ENCODE measurements at regions not wholly inside any gene's neighbourhood (a gene's known extent, or its start where the extent isn't known, plus 50 kb on each side); places are given as distances from the start of the nearest gene placed in this dataset.

GRCh38 chr18:46419391-46420141 is 237.5 kb downstream of the LOXHD1 start:
- no peak for DNase-seq (ENCODE audit: low spot score)
- Histone ChIP-seq H3K79me1 (ENCODE audit: low read depth, low read length) (no peaks in the 10 kb centered on the region), H3K36me3 (replicated peaks in 1 of 2; ENCODE audit: control insufficient read depth in 2 of 2, insufficient read depth in 2 of 2, low read length in 2 of 2) (peaks cover 2 to 5% of the 10 kb centered on the region in 2 donors), H2AFZ (ENCODE audit: low read length) (no peak overlapping the region), H2AK5ac (ENCODE audit: low read depth, low read length) (no peak overlapping the region), H2BK120ac (ENCODE audit: low read depth, low read length) (no peak overlapping the region), H3K4ac (ENCODE audit: low read length) (no peak overlapping the region), H3K4me1 (ENCODE audit: control insufficient read depth in 2 of 2, insufficient read depth in 1 of 2, low read depth in 1 of 2, low read length in 2 of 2) (peaks cover 15 to 24% of the 10 kb centered on the region in 2 donors), H3K4me3 (ENCODE audit: low read length in 2 of 2) (no peak overlapping the region), H3K9ac (ENCODE audit: low read depth, low read length, poor library complexity) (no peak overlapping the region), H3K4me2 (ENCODE audit: insufficient read depth, low read length, poor library complexity, severe bottlenecking) (no peak overlapping the region), H3K14ac (ENCODE audit: low read length) (no peak overlapping the region), H2BK12ac (ENCODE audit: low read length) (no peak overlapping the region), H2BK5ac (ENCODE audit: low read length) (no peak overlapping the region), H2BK15ac (ENCODE audit: low read length) (no peak overlapping the region), H3K27ac (replicated peaks; ENCODE audit: low read length) (no peak overlapping the region), H4K8ac (ENCODE audit: low read depth, low read length) (no peak overlapping the region), H4K91ac (ENCODE audit: low read depth, low read length, poor library complexity) (no peak overlapping the region), H3K18ac (ENCODE audit: low read length) (peak overlapping the region; percentile 58), H3K27me3 (ENCODE audit: control insufficient read depth in 3 of 3, insufficient read depth in 3 of 3, low read depth in 1 of 3, low read length in 3 of 3) (no peaks in the 10 kb centered on the region), H3K23ac (ENCODE audit: low read depth, low read length, poor library complexity) (no peak overlapping the region), H3K9me3 (replicated peaks in 1 of 2; ENCODE audit: control insufficient read depth in 2 of 2, insufficient read depth in 1 of 2, low read depth in 1 of 2, low read length in 2 of 2) (peaks cover 0 to 2% of the 10 kb centered on the region in 2 donors)
- no CpG with 5 or more reads among the region's 12 CpGs for WGBS, 2 donors (ENCODE audit: extremely low coverage in 2 of 2, insufficient read length in 2 of 2, insufficient replicate concordance in 1 of 2)

- Histone ChIP-seq H3K14ac (ENCODE audit: low read length) (no peak overlapping the region), H3K23ac (ENCODE audit: low read depth, low read length, poor library complexity) (no peak overlapping the region), H4K8ac (ENCODE audit: low read depth, low read length) (no peak overlapping the region), H3K36me3 (replicated peaks in 1 of 2; ENCODE audit: control insufficient read depth in 2 of 2, insufficient read depth in 2 of 2, low read length in 2 of 2) (peaks cover 2 to 5% of the 10 kb centered on the region in 2 donors), H3K4me1 (ENCODE audit: control insufficient read depth in 2 of 2, insufficient read depth in 1 of 2, low read depth in 1 of 2, low read length in 2 of 2) (peaks cover 10 to 29% of the 10 kb centered on the region in 2 donors), H3K27me3 (ENCODE audit: control insufficient read depth in 3 of 3, insufficient read depth in 3 of 3, low read depth in 1 of 3, low read length in 3 of 3) (no peaks in the 10 kb centered on the region), H3K79me1 (ENCODE audit: low read depth, low read length) (peaks cover 1% of the 10 kb centered on the region), H2BK5ac (ENCODE audit: low read length) (no peak overlapping the region), H2AK5ac (ENCODE audit: low read depth, low read length) (no peak overlapping the region), H2BK120ac (ENCODE audit: low read depth, low read length) (no peak overlapping the region), H3K4me3 (ENCODE audit: low read length in 2 of 2) (no peak overlapping the region), H4K91ac (ENCODE audit: low read depth, low read length, poor library complexity) (no peak overlapping the region), H2AFZ (ENCODE audit: low read length) (no peak overlapping the region), H3K9ac (ENCODE audit: low read depth, low read length, poor library complexity) (no peak overlapping the region), H2BK12ac (ENCODE audit: low read length) (no peak overlapping the region), H3K4ac (ENCODE audit: low read length) (no peak overlapping the region), H3K9me3 (replicated peaks in 1 of 2; ENCODE audit: control insufficient read depth in 2 of 2, insufficient read depth in 1 of 2, low read depth in 1 of 2, low read length in 2 of 2) (peaks cover 2 to 4% of the 10 kb centered on the region in 2 donors), H3K4me2 (ENCODE audit: insufficient read depth, low read length, poor library complexity, severe bottlenecking) (no peak overlapping the region), H3K27ac (replicated peaks; ENCODE audit: low read length) (no peak overlapping the region), H3K18ac (ENCODE audit: low read length) (no peak overlapping the region), H2BK15ac (ENCODE audit: low read length) (no peak overlapping the region)
- WGBS, 2 donors (ENCODE audit: extremely low coverage in 2 of 2, insufficient read length in 2 of 2, insufficient replicate concordance in 1 of 2), result no CpG with 5 or more reads among the region's 7 CpGs
- no peak for DNase-seq (ENCODE audit: low spot score)
These were observed 235.0 kb downstream of the LOXHD1 start for GRCh38 chr18:46421973-46422551.

- Histone ChIP-seq H2AFZ (ENCODE audit: low read length) (no peak overlapping the region), H4K91ac (ENCODE audit: low read depth, low read length, poor library complexity) (no peak overlapping the region), H3K4ac (ENCODE audit: low read length) (no peak overlapping the region), H2BK120ac (ENCODE audit: low read depth, low read length) (no peak overlapping the region), H3K4me1 (ENCODE audit: control insufficient read depth in 2 of 2, insufficient read depth in 1 of 2, low read depth in 1 of 2, low read length in 2 of 2) (peaks cover 10 to 29% of the 10 kb centered on the region in 2 donors), H2AK5ac (ENCODE audit: low read depth, low read length) (no peak overlapping the region), H3K36me3 (replicated peaks in 1 of 2; ENCODE audit: control insufficient read depth in 2 of 2, insufficient read depth in 2 of 2, low read length in 2 of 2) (peaks cover 2 to 5% of the 10 kb centered on the region in 2 donors), H2BK15ac (ENCODE audit: low read length) (no peak overlapping the region), H2BK12ac (ENCODE audit: low read length) (no peak overlapping the region), H3K14ac (ENCODE audit: low read length) (no peak overlapping the region), H3K9ac (ENCODE audit: low read depth, low read length, poor library complexity) (no peak overlapping the region), H3K27me3 (ENCODE audit: control insufficient read depth in 3 of 3, insufficient read depth in 3 of 3, low read depth in 1 of 3, low read length in 3 of 3) (no peaks in the 10 kb centered on the region), H3K79me1 (ENCODE audit: low read depth, low read length) (peaks cover 5% of the 10 kb centered on the region), H3K4me2 (ENCODE audit: insufficient read depth, low read length, poor library complexity, severe bottlenecking) (no peak overlapping the region), H3K4me3 (ENCODE audit: low read length in 2 of 2) (no peak overlapping the region), H3K27ac (replicated peaks; ENCODE audit: low read length) (no peak overlapping the region), H3K9me3 (replicated peaks in 1 of 2; ENCODE audit: control insufficient read depth in 2 of 2, insufficient read depth in 1 of 2, low read depth in 1 of 2, low read length in 2 of 2) (peaks cover 2 to 4% of the 10 kb centered on the region in 2 donors), H3K23ac (ENCODE audit: low read depth, low read length, poor library complexity) (no peak overlapping the region), H4K8ac (ENCODE audit: low read depth, low read length) (no peak overlapping the region), H2BK5ac (ENCODE audit: low read length) (no peak overlapping the region), H3K18ac (ENCODE audit: low read length) (no peak overlapping the region)
- DNase-seq (ENCODE audit: low spot score), result no peak
- no CpG with 5 or more reads among the region's 4 CpGs for WGBS, 2 donors (ENCODE audit: extremely low coverage in 2 of 2, insufficient read length in 2 of 2, insufficient replicate concordance in 1 of 2)
These were observed 234.4 kb downstream of the LOXHD1 start for GRCh38 chr18:46422552-46423055.

- no peak overlapping the region for H2AK5ac ChIP-seq (ENCODE audit: low read depth, low read length)
- H4K91ac ChIP-seq (ENCODE audit: low read depth, low read length, poor library complexity), result no peak overlapping the region
These were observed 233.7 kb downstream of the LOXHD1 start for GRCh38 chr18:46423226-46423805.

More at GRCh38 chr18:46423226-46423805, 233.7 kb downstream of the LOXHD1 start:
- no peak for DNase-seq (ENCODE audit: low spot score)
- H3K18ac ChIP-seq (ENCODE audit: low read length), result no peak overlapping the region
- H3K14ac ChIP-seq (ENCODE audit: low read length), result no peak overlapping the region
- no peak overlapping the region for H3K27ac ChIP-seq (replicated peaks; ENCODE audit: low read length)
- H3K9ac ChIP-seq (ENCODE audit: low read depth, low read length, poor library complexity), result no peak overlapping the region
- H3K23ac ChIP-seq (ENCODE audit: low read depth, low read length, poor library complexity), result no peak overlapping the region
- no peak overlapping the region for H2BK5ac ChIP-seq (ENCODE audit: low read length)
- no peak overlapping the region for H2BK15ac ChIP-seq (ENCODE audit: low read length)
- H4K8ac ChIP-seq (ENCODE audit: low read depth, low read length), result no peak overlapping the region
- H3K27me3 ChIP-seq (ENCODE audit: control insufficient read depth in 3 of 3, insufficient read depth in 3 of 3, low read depth in 1 of 3, low read length in 3 of 3), result no peaks in the 10 kb centered on the region
- no peak overlapping the region for H3K4me2 ChIP-seq (ENCODE audit: insufficient read depth, low read length, poor library complexity, severe bottlenecking)
- H3K4me1 ChIP-seq (ENCODE audit: control insufficient read depth in 2 of 2, insufficient read depth in 1 of 2, low read depth in 1 of 2, low read length in 2 of 2), result peaks cover 10 to 29% of the 10 kb centered on the region in 2 donors
- H3K36me3 ChIP-seq (replicated peaks in 1 of 2; ENCODE audit: control insufficient read depth in 2 of 2, insufficient read depth in 2 of 2, low read length in 2 of 2), result peaks cover 2 to 5% of the 10 kb centered on the region in 2 donors
- no peak overlapping the region for H2AFZ ChIP-seq (ENCODE audit: low read length)
- peaks cover 2 to 4% of the 10 kb centered on the region in 2 donors for H3K9me3 ChIP-seq (replicated peaks in 1 of 2; ENCODE audit: control insufficient read depth in 2 of 2, insufficient read depth in 1 of 2, low read depth in 1 of 2, low read length in 2 of 2)
- H2BK12ac ChIP-seq (ENCODE audit: low read length), result no peak overlapping the region
- H3K4me3 ChIP-seq (ENCODE audit: low read length in 2 of 2), result no peak overlapping the region
- H2BK120ac ChIP-seq (ENCODE audit: low read depth, low read length), result no peak overlapping the region
- H3K4ac ChIP-seq (ENCODE audit: low read length), result no peak overlapping the region
- WGBS, 2 donors (ENCODE audit: extremely low coverage in 2 of 2, insufficient read length in 2 of 2, insufficient replicate concordance in 1 of 2), result no CpG with 5 or more reads among the region's 4 CpGs
- peaks cover 5% of the 10 kb centered on the region for H3K79me1 ChIP-seq (ENCODE audit: low read depth, low read length)
